HG03280 (cell line): ENCODE measurements at regions not wholly inside any gene's neighbourhood (a gene's known extent, or its start where the extent isn't known, plus 50 kb on each side); places are given as distances from the start of the nearest gene placed in this dataset.

Experiments used
- ATAC-seq: cut with Tn5 transposase; IDR thresholded peaks from one replicate; pipeline ENCODE4 v1.9.1; 2021; ENCODE audit warnings: mild to moderate bottlenecking, moderate library complexity; ENCODE audit not compliant: unreplicated experiment

GRCh38 chr13:48761256-48761655 is 107.5 kb downstream of the CYSLTR2 start:
- no peak for ATAC-seq

- peak; percentile 94 for ATAC-seq
Observed at GRCh38 chr13:48769107-48769704, 115.5 kb downstream of the CYSLTR2 start.

GRCh38 chr13:48770372-48770771 is 116.6 kb downstream of the CYSLTR2 start:
- ATAC-seq: no peak

GRCh38 chr13:48772908-48773307 is 119.2 kb downstream of the CYSLTR2 start:
- no peak for ATAC-seq

- ATAC-seq: no peak
Observed at GRCh38 chr13:48773531-48774275, 120.0 kb downstream of the CYSLTR2 start.

GRCh38 chr13:48775285-48775684 is 121.6 kb downstream of the CYSLTR2 start:
- ATAC-seq: no peak

- ATAC-seq: no peak
Observed at GRCh38 chr13:48775804-48776203, 122.1 kb downstream of the CYSLTR2 start.

- ATAC-seq: no peak
Observed at GRCh38 chr13:48776401-48776800, 122.7 kb downstream of the CYSLTR2 start.

- ATAC-seq: no peak
Observed at GRCh38 chr13:48778610-48779009, 124.9 kb downstream of the CYSLTR2 start.

- no peak for ATAC-seq
Observed at GRCh38 chr13:48780713-48781341, 127.1 kb downstream of the CYSLTR2 start.

- no peak for ATAC-seq
Observed at GRCh38 chr13:48782429-48782840, 128.7 kb downstream of the CYSLTR2 start.

GRCh38 chr13:48783181-48783630 is 129.5 kb downstream of the CYSLTR2 start:
- ATAC-seq: no peak

GRCh38 chr13:48783695-48784230 is 130.0 kb downstream of the CYSLTR2 start:
- no peak for ATAC-seq

- ATAC-seq: no peak
Observed at GRCh38 chr13:48784916-48785548, 131.3 kb downstream of the CYSLTR2 start.

GRCh38 chr13:48790199-48790598 is 136.5 kb downstream of the CYSLTR2 start:
- ATAC-seq: no peak

- ATAC-seq: no peak
Observed at GRCh38 chr13:48790966-48791365, 137.2 kb downstream of the CYSLTR2 start.

- no peak for ATAC-seq
Observed at GRCh38 chr13:48797127-48797526, 143.4 kb downstream of the CYSLTR2 start.

- no peak for ATAC-seq
Observed at GRCh38 chr13:48797761-48798160, 144.0 kb downstream of the CYSLTR2 start.

GRCh38 chr13:48798180-48798579 is 144.5 kb downstream of the CYSLTR2 start:
- ATAC-seq: no peak

- no peak for ATAC-seq
Observed at GRCh38 chr13:48801255-48801654, 147.5 kb downstream of the CYSLTR2 start.
